HepG2 (cell line): ENCODE measurements at regions not wholly inside any gene's neighbourhood (a gene's known extent, or its start where the extent isn't known, plus 50 kb on each side); places are given as distances from the start of the nearest gene placed in this dataset.

Experiments used
- ATAC-seq: fragments of 200-7000 bp; cut with Tn5 transposase; 3 replicates; pipeline ENCODE4 v1.9.1; 2020; ENCODE audit warnings: mild to moderate bottlenecking, moderate library complexity
- BruUV-seq: library from RNA; stranded (reverse); fragments of 400-500 nt; replicated peaks from 2 replicates; lab custom pipeline; 2021; lab: Mats Ljungman, UMichigan
- CTCF ChIA-PET: fragments of 300-600 bp; formaldehyde crosslinking; extraction: SDS; loops from one replicate; lab custom pipeline; 2021; ENCODE audit warnings: low total read pairs, inconsistent platforms, low intra/inter-chr PET ratio; lab: Yijun Ruan, JAX
- POLR2A ChIA-PET: fragments of 350-600 bp; sonication (Branson Sonifier 250); formaldehyde crosslinking; loops from one replicate; lab custom pipeline; 2020; ENCODE audit warnings: antibody characterized with exemption, inconsistent platforms; lab: Yijun Ruan, JAX
- DNase-seq: peaks from one replicate; pipeline ENCODE4 v3.0.0-alpha.2; 2015; ENCODE audit warnings: low spot score
- FAIRE-seq: peaks from 3 replicates; lab custom pipeline; 2011; peaks lifted over from hg19 to GRCh38; lab: Jason Lieb, UNC
- H2AFZ ChIP-seq: one replicate; pipeline ENCODE4 v1.6.1; 2011; ENCODE audit warnings: low read length, inconsistent platforms
- H3K27ac ChIP-seq: fragments of 300-600 bp; 3 replicates; pipeline ENCODE4 v1.8.0; 2011; ENCODE audit warnings: mixed run types, mild to moderate bottlenecking, mixed read lengths, low read length, inconsistent platforms; ENCODE audit not compliant: insufficient read depth; ENCODE audit errors: extremely low read length
- H3K27me3 ChIP-seq, 2 experiments: fragments of 200-600 bp in 1 of 2; 2 replicates in 1 of 2; 3 replicates in 1 of 2; pipeline versions ENCODE4 v1.6.0 to v1.8.0; 2011; ENCODE audit warnings: low read length in 2 of 2, mild to moderate bottlenecking in 2 of 2, moderate library complexity in 2 of 2, inconsistent platforms in 1 of 2; ENCODE audit not compliant: insufficient read depth in 2 of 2, control insufficient read depth in 1 of 2
- H3K36me3 ChIP-seq, 2 experiments: fragments of 200-600 bp in 1 of 2; replicated peaks in 1 of 2; 2 replicates in 1 of 2; 3 replicates in 1 of 2; pipeline versions ENCODE4 v1.5.1 to v1.8.0; 2011; ENCODE audit warnings: low read length in 2 of 2, inconsistent platforms in 1 of 2; ENCODE audit not compliant: insufficient read depth in 2 of 2, control insufficient read depth in 1 of 2
- H3K4me1 ChIP-seq: 2 replicates; pipeline ENCODE4 v1.5.1; 2012; ENCODE audit warnings: low read length, inconsistent platforms; ENCODE audit not compliant: insufficient read depth
- H3K4me2 ChIP-seq: 2 replicates; pipeline ENCODE4 v1.6.0; 2011; ENCODE audit warnings: low read depth, low read length, inconsistent platforms
- H3K4me3 ChIP-seq, 3 experiments: fragments of 200-600 bp in 1 of 3; sonication (generic), shearing (Covaris generic) in 1 of 3; replicated peaks in 1 of 3; 2 replicates each; pipeline ENCODE4 v1.5.1; 2011 to 2016; ENCODE audit warnings: low read length in 3 of 3, inconsistent platforms in 2 of 3, low read depth in 2 of 3, mild to moderate bottlenecking in 2 of 3, control low read depth in 1 of 3, mixed read lengths in 1 of 3; ENCODE audit not compliant: insufficient read depth in 1 of 3
- H3K79me2 ChIP-seq: one replicate; pipeline ENCODE4 v1.6.1; 2011; ENCODE audit warnings: low read length, inconsistent platforms; ENCODE audit not compliant: insufficient read depth
- H3K9ac ChIP-seq: 2 replicates; pipeline ENCODE4 v1.6.0; 2011; ENCODE audit warnings: mild to moderate bottlenecking, low read depth, low read length, inconsistent platforms; ENCODE audit not compliant: insufficient read depth
- H3K9me3 ChIP-seq: 2 replicates; pipeline ENCODE4 v1.5.1; 2012; ENCODE audit warnings: mild to moderate bottlenecking, low read length
- H4K20me1 ChIP-seq: 2 replicates; pipeline ENCODE4 v1.6.0; 2011; ENCODE audit warnings: inconsistent platforms, mild to moderate bottlenecking, low read length, moderate library complexity; ENCODE audit not compliant: insufficient read depth
- DNMT1 ChIP-seq: sonication (generic); formaldehyde crosslinking; IDR thresholded peaks from 2 replicates; pipeline ENCODE4 v1.5.1; 2020; ENCODE audit warnings: mild to moderate bottlenecking, missing genetic modification reagents
- ELF3 ChIP-seq: IDR thresholded peaks from 2 replicates; pipeline ENCODE4 v1.6.1; 2016; ENCODE audit warnings: missing genetic modification reagents, missing compliant biosample characterization
- ELK4 ChIP-seq: sonication (generic); formaldehyde crosslinking; IDR thresholded peaks from 2 replicates; pipeline ENCODE4 v1.9.0; 2021; ENCODE audit warnings: missing genetic modification reagents, borderline replicate concordance
- ETV6 ChIP-seq: sonication (generic); formaldehyde crosslinking; conservative IDR thresholded peaks from 2 replicates; pipeline ENCODE4 v1.4.0; 2020; ENCODE audit warnings: missing genetic modification reagents
- KLF13 ChIP-seq: sonication (generic); formaldehyde crosslinking; IDR thresholded peaks from 2 replicates; pipeline ENCODE4 v1.4.0; 2020; ENCODE audit warnings: mild to moderate bottlenecking, missing genetic modification reagents
- PRMT3 ChIP-seq: sonication (generic); formaldehyde crosslinking; IDR thresholded peaks from 2 replicates; pipeline ENCODE4 v1.8.1; 2022; ENCODE audit warnings: low read depth, mild to moderate bottlenecking, moderate library complexity, missing genetic modification reagents, borderline replicate concordance
- SALL2 ChIP-seq: sonication (generic); formaldehyde crosslinking; IDR thresholded peaks from 2 replicates; pipeline ENCODE4 v1.8.1; 2023; ENCODE audit warnings: mild to moderate bottlenecking, missing genetic modification reagents, inconsistent platforms
- TEF ChIP-seq: sonication (generic); formaldehyde crosslinking; IDR thresholded peaks from 2 replicates; pipeline ENCODE4 v1.5.0; 2020; ENCODE audit warnings: missing genetic modification reagents
- ZBTB37 ChIP-seq: sonication (generic); formaldehyde crosslinking; IDR thresholded peaks from 2 replicates; pipeline ENCODE4 v1.4.0; 2020; ENCODE audit warnings: mild to moderate bottlenecking, missing genetic modification reagents
- ZFYVE20 ChIP-seq: sonication (generic); formaldehyde crosslinking; IDR thresholded peaks from 2 replicates; pipeline ENCODE4 v1.8.0; 2023; ENCODE audit warnings: low read depth, mild to moderate bottlenecking, moderate library complexity, missing genetic modification reagents, borderline replicate concordance
- ZNF253 ChIP-seq: sonication (generic); formaldehyde crosslinking; IDR thresholded peaks from 2 replicates; pipeline ENCODE4 v1.8.0; 2022; ENCODE audit warnings: mild to moderate bottlenecking, missing genetic modification reagents, borderline replicate concordance
- ZNF329 ChIP-seq: sonication (generic); formaldehyde crosslinking; IDR thresholded peaks from 2 replicates; pipeline ENCODE4 v1.9.0; 2021; ENCODE audit warnings: low read depth, mild to moderate bottlenecking, missing genetic modification reagents
- ZNF333 ChIP-seq: sonication (generic); formaldehyde crosslinking; IDR thresholded peaks from 2 replicates; pipeline ENCODE4 v1.4.0; 2020; ENCODE audit warnings: mild to moderate bottlenecking, missing genetic modification reagents, borderline replicate concordance
- ZNF563 ChIP-seq: sonication (generic); formaldehyde crosslinking; IDR thresholded peaks from 2 replicates; pipeline ENCODE4 v1.8.0; 2022; ENCODE audit warnings: mild to moderate bottlenecking, moderate library complexity, missing genetic modification reagents
- ZNF615 ChIP-seq: sonication (generic); formaldehyde crosslinking; IDR thresholded peaks from 2 replicates; pipeline ENCODE4 v1.5.0; 2020; ENCODE audit warnings: mild to moderate bottlenecking, missing genetic modification reagents, borderline replicate concordance
- ZNF687 ChIP-seq: sonication (generic); formaldehyde crosslinking; IDR thresholded peaks from 2 replicates; pipeline ENCODE4 v1.5.1; 2020; ENCODE audit warnings: mild to moderate bottlenecking, missing genetic modification reagents, moderate library complexity
- ZNF883 ChIP-seq: sonication (generic); formaldehyde crosslinking; IDR thresholded peaks from 2 replicates; pipeline ENCODE4 v1.5.1; 2020; ENCODE audit warnings: mild to moderate bottlenecking, missing genetic modification reagents; ENCODE audit errors: not compliant biosample characterization
- ZSCAN9 ChIP-seq: IDR thresholded peaks from 2 replicates; pipeline ENCODE4 v1.6.1; 2016; ENCODE audit warnings: borderline replicate concordance
- WGBS: methylation state at CpG from one replicate; pipeline ENCODE4 v1.1.6; 2017; ENCODE audit warnings: low lambda C conversion rate; 5-methylcytosine and 5-hydroxymethylcytosine counted together
- in situ Hi-C: cut with HindIII; loops from 2 replicates; pipeline ENCODE4 v1.10.0; 2017; ENCODE audit warnings: low pct_unique_long_range_greater_than_20kb; ENCODE audit not compliant: extremely low pct_ligation_motif_present
- intact Hi-C: fragments of 100-400 bp; cut with micrococcal nuclease; formaldehyde crosslinking; loops from one replicate; pipeline ENCODE4 v1.10.0; 2022; ENCODE audit not compliant: unreplicated experiment

GRCh38 chr20:24766143-24766527 lies 182.9 kb upstream of the CST7 start:
- CTCF ChIA-PET, result no interaction called here
- Histone ChIP-seq H3K9me3 (no peaks in the 10 kb centered on the region), H3K27ac (no peak overlapping the region), H3K4me3 (no peak overlapping the region), H3K4me1 (no peaks in the 10 kb centered on the region), H2AFZ (no peak overlapping the region), H3K9ac (no peak overlapping the region), H3K36me3 (no peaks in the 10 kb centered on the region), H4K20me1 (no peaks in the 10 kb centered on the region), H3K27me3 (peaks cover 2 to 27% of the 10 kb centered on the region in 2 experiments; a peak in 3 of 5 replicates), H3K79me2 (no peaks in the 10 kb centered on the region), H3K4me2 (no peak overlapping the region)
- ATAC-seq, result no peak
- no peak for TF ChIP-seq ZNF687 (CRISPR knock-in tag)
- TF ChIP-seq DNMT1 (CRISPR knock-in tag), result no peak
- TF ChIP-seq ZNF883 (CRISPR knock-in tag), result no peak
- TF ChIP-seq SALL2 (CRISPR knock-in tag), result no peak
- no peak for TF ChIP-seq KLF13
- no peak for TF ChIP-seq ZNF329
- TF ChIP-seq ZNF253 (CRISPR knock-in tag), result no peak
- TF ChIP-seq ZFYVE20 (CRISPR knock-in tag), result no peak
- no peak for TF ChIP-seq ZNF333 (CRISPR knock-in tag)
- no peak for TF ChIP-seq ELK4
- TF ChIP-seq ZNF615, result no peak
- TF ChIP-seq TEF (CRISPR knock-in tag), result no peak
- no peak for TF ChIP-seq ETV6 (CRISPR knock-in tag)
- no peak for TF ChIP-seq ZNF563
- TF ChIP-seq ZSCAN9 (CRISPR knock-in tag), result no peak
- no peak for TF ChIP-seq ELF3 (CRISPR knock-in tag)
- TF ChIP-seq ZBTB37, result no peak
- TF ChIP-seq PRMT3 (CRISPR knock-in tag), result no peak
- intact Hi-C loops (no loop called here), in situ Hi-C loops (no loop called here)
- no peak for DNase-seq
- FAIRE-seq, result no peak
- BruUV-seq, result no TSS peak
- 0% methylated on average over 2 of the region's 2 CpGs for WGBS
- POLR2A ChIA-PET, result no interaction called here
